HepG2 (cell line): ENCODE measurements at regions not wholly inside any gene's neighbourhood (a gene's known extent, or its start where the extent isn't known, plus 50 kb on each side); places are given as distances from the start of the nearest gene placed in this dataset.

Source experiments
- ATF2 ChIP-seq: sonication (generic); formaldehyde crosslinking; IDR thresholded peaks from 2 replicates; pipeline ENCODE4 v1.4.0; 2020; ENCODE audit warnings: missing genetic modification reagents
- ATF3 ChIP-seq: sonication (generic); formaldehyde crosslinking; IDR thresholded peaks from 2 replicates; pipeline ENCODE4 v1.4.0; 2020; ENCODE audit warnings: missing genetic modification reagents
- CTCF ChIP-seq: sonication (generic); formaldehyde crosslinking; IDR thresholded peaks from 2 replicates; pipeline ENCODE4 v1.5.0; 2020; ENCODE audit warnings: mild to moderate bottlenecking, missing genetic modification reagents, moderate library complexity
- SOX5 ChIP-seq: IDR thresholded peaks from 2 replicates; pipeline ENCODE4 v1.6.1; 2016; ENCODE audit warnings: borderline replicate concordance
- ZNF143 ChIP-seq: sonication (generic); formaldehyde crosslinking; IDR thresholded peaks from 2 replicates; pipeline ENCODE4 v1.4.0; 2020; ENCODE audit warnings: missing genetic modification reagents

DNA sequence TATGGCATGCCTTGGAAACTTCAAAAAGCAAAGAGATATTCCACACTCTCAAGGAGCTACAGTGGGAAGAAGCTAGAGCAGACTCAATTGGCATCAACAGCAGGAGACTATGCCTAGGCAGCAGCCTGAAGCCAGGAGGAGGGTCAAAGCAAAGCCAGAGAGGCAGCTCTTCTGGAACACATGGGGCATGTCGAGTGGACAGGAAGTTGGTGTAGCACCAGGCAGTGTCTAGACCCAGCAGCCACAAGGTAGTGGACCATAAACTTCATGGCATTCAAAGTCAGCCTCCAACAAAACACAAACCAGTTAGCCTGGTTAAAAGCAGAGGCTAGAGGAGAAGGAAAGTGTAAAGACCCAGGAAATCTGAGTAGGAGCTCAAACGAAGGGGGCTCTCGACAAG, 311.2 kb upstream of the PKDCC start:
- TF ChIP-seq ATF2 (CRISPR knock-in tag) (no peak), CTCF (no peak), ATF3 (CRISPR knock-in tag) (no peak), SOX5 (no peak), ZNF143 (no peak)
